Neural cell (in vitro differentiated cells): ENCODE measurements at regions not wholly inside any gene's neighbourhood (a gene's known extent, or its start where the extent isn't known, plus 50 kb on each side); places are given as distances from the start of the nearest gene placed in this dataset.

Source experiments
- H2AFZ ChIP-seq: fragments of 200-600, 300-800 bp; sonication (generic), shearing (Covaris generic); 2 replicates; pipeline ENCODE4 v1.6.0; 2014; ENCODE audit warnings: low read depth, mild to moderate bottlenecking, antibody characterized with exemption, low read length, moderate library complexity
- H3F3A ChIP-seq: fragments of 200-600 bp; shearing (Covaris generic); 2 replicates; pipeline ENCODE4 v1.6.1; 2016; ENCODE audit warnings: mild to moderate bottlenecking, moderate library complexity, mixed read lengths, antibody characterized with exemption, low read length; ENCODE audit not compliant: insufficient read depth, poor library complexity, severe bottlenecking
- H3K27ac ChIP-seq: fragments of 200-600, 300-800 bp; sonication (generic), shearing (Covaris generic); 2 replicates; pipeline ENCODE4 v1.5.1; 2014; ENCODE audit warnings: mild to moderate bottlenecking, low read length, moderate library complexity
- H3K27me3 ChIP-seq: fragments of 300-800, 200-600 bp; sonication (generic), shearing (Covaris generic); 2 replicates; pipeline ENCODE4 v1.6.0; 2014; ENCODE audit warnings: mild to moderate bottlenecking, low read depth, low read length, moderate library complexity; ENCODE audit not compliant: insufficient read depth
- H3K36me3 ChIP-seq: fragments of 300-800, 200-600 bp; sonication (generic), shearing (Covaris generic); 2 replicates; pipeline ENCODE4 v1.5.1; 2014; ENCODE audit warnings: mild to moderate bottlenecking, antibody characterized with exemption, low read length, moderate library complexity; ENCODE audit not compliant: insufficient read depth
- H3K4me2 ChIP-seq: fragments of 300-800, 200-600 bp; sonication (generic), shearing (Covaris generic); 2 replicates; pipeline ENCODE4 v1.6.0; 2014; ENCODE audit warnings: mild to moderate bottlenecking, low read length
- H3K4me3 ChIP-seq: fragments of 300-800, 200-600 bp; sonication (generic), shearing (Covaris generic); 2 replicates; pipeline ENCODE4 v1.5.1; 2014; ENCODE audit warnings: mild to moderate bottlenecking, low read length, moderate library complexity
- H3K79me2 ChIP-seq: fragments of 200-600 bp; shearing (Covaris generic); replicated peaks from 2 replicates; pipeline ENCODE4 v1.6.0; 2014; ENCODE audit warnings: mild to moderate bottlenecking, low read length, moderate library complexity; ENCODE audit not compliant: insufficient read depth
- H3K9ac ChIP-seq: fragments of 300-800, 200-600 bp; sonication (generic), shearing (Covaris generic); 2 replicates; pipeline ENCODE4 v1.6.1; 2016; ENCODE audit warnings: mild to moderate bottlenecking, low read length, mixed read lengths
- H3K9me2 ChIP-seq: fragments of 200-600 bp; shearing (Covaris generic); 2 replicates; pipeline ENCODE4 v1.6.1; 2016; ENCODE audit warnings: mild to moderate bottlenecking, low read length, mixed read lengths; ENCODE audit not compliant: insufficient read depth
- H3K9me3 ChIP-seq: fragments of 200-600, 300-800 bp; sonication (generic), shearing (Covaris generic); 2 replicates; pipeline ENCODE4 v1.6.1; 2016; ENCODE audit warnings: mild to moderate bottlenecking, mixed run types, low read length, moderate library complexity, mixed read lengths
- H4K20me1 ChIP-seq: fragments of 200-600 bp; shearing (Covaris generic); 2 replicates; pipeline ENCODE4 v1.6.1; 2016; ENCODE audit warnings: mild to moderate bottlenecking, mixed run types; ENCODE audit not compliant: insufficient read depth
- EP300 ChIP-seq: fragments of 450-650 bp; conservative IDR thresholded peaks from 2 replicates; pipeline ENCODE4 v1.6.1; 2014; ENCODE audit warnings: antibody characterized with exemption, mild to moderate bottlenecking, moderate library complexity; ENCODE audit not compliant: poor library complexity, severe bottlenecking
- EZH2 ChIP-seq: fragments of 200-600, 300-800 bp; shearing (Covaris generic), sonication (generic); IDR thresholded peaks from 2 replicates; pipeline ENCODE4 v1.6.1; 2014; ENCODE audit warnings: antibody characterized with exemption, low read length, borderline replicate concordance, mild to moderate bottlenecking; ENCODE audit not compliant: insufficient read depth, poor library complexity, severe bottlenecking
- MXI1 ChIP-seq: fragments of 450-650 bp; conservative IDR thresholded peaks from 2 replicates; pipeline ENCODE4 v1.6.1; 2014; ENCODE audit warnings: antibody characterized with exemption, mild to moderate bottlenecking; ENCODE audit not compliant: poor library complexity, severe bottlenecking
- POLR2AphosphoS5 ChIP-seq: IDR thresholded peaks from 2 replicates; pipeline ENCODE4 v1.6.1; 2012
- RAD21 ChIP-seq: fragments of 450-650 bp; conservative IDR thresholded peaks from 2 replicates; pipeline ENCODE4 v1.6.1; 2014; ENCODE audit warnings: antibody characterized with exemption, mild to moderate bottlenecking, moderate library complexity
- SMC3 ChIP-seq: fragments of 450-650 bp; conservative IDR thresholded peaks from 2 replicates; pipeline ENCODE4 v1.6.1; 2014; ENCODE audit warnings: antibody characterized with exemption, mild to moderate bottlenecking, moderate library complexity; ENCODE audit not compliant: poor library complexity
- TAF1 ChIP-seq: IDR thresholded peaks from 2 replicates; pipeline ENCODE4 v1.6.1; 2012; ENCODE audit warnings: low read depth
- TF ChIP-seq, protein P1 (sequence below): fragments of 450-650 bp; IDR thresholded peaks from 2 replicates; pipeline ENCODE4 v1.5.1; 2014; ENCODE audit warnings: antibody characterized with exemption, mild to moderate bottlenecking, moderate library complexity; ENCODE audit not compliant: poor library complexity, severe bottlenecking
- TF ChIP-seq, protein P2 (sequence below): IDR thresholded peaks from 2 replicates; pipeline ENCODE4 v1.6.1; 2012; ENCODE audit warnings: borderline replicate concordance

GRCh38 chr5:130321931-130322330 lies 417.7 kb downstream of the CHSY3 start:
- Histone ChIP-seq H3K27me3 (no peaks in the 10 kb centered on the region), H3K4me3 (no peak overlapping the region), H3K36me3 (no peaks in the 10 kb centered on the region), H3F3A (no peaks in the 10 kb centered on the region), H3K4me2 (no peak overlapping the region), H4K20me1 (no peaks in the 10 kb centered on the region), H3K27ac (no peak overlapping the region), H3K79me2 (no peaks in the 10 kb centered on the region), H3K9ac (no peak overlapping the region), H3K9me2 (no peaks in the 10 kb centered on the region), H2AFZ (no peak overlapping the region), H3K9me3 (no peaks in the 10 kb centered on the region)
- TF ChIP-seq, protein P1, sequence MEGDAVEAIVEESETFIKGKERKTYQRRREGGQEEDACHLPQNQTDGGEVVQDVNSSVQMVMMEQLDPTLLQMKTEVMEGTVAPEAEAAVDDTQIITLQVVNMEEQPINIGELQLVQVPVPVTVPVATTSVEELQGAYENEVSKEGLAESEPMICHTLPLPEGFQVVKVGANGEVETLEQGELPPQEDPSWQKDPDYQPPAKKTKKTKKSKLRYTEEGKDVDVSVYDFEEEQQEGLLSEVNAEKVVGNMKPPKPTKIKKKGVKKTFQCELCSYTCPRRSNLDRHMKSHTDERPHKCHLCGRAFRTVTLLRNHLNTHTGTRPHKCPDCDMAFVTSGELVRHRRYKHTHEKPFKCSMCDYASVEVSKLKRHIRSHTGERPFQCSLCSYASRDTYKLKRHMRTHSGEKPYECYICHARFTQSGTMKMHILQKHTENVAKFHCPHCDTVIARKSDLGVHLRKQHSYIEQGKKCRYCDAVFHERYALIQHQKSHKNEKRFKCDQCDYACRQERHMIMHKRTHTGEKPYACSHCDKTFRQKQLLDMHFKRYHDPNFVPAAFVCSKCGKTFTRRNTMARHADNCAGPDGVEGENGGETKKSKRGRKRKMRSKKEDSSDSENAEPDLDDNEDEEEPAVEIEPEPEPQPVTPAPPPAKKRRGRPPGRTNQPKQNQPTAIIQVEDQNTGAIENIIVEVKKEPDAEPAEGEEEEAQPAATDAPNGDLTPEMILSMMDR: no peak
- TF ChIP-seq MXI1 (no peak), EP300 (no peak), POLR2AphosphoS5 (no peak), RAD21 (no peak), SMC3 (no peak)

DNA sequence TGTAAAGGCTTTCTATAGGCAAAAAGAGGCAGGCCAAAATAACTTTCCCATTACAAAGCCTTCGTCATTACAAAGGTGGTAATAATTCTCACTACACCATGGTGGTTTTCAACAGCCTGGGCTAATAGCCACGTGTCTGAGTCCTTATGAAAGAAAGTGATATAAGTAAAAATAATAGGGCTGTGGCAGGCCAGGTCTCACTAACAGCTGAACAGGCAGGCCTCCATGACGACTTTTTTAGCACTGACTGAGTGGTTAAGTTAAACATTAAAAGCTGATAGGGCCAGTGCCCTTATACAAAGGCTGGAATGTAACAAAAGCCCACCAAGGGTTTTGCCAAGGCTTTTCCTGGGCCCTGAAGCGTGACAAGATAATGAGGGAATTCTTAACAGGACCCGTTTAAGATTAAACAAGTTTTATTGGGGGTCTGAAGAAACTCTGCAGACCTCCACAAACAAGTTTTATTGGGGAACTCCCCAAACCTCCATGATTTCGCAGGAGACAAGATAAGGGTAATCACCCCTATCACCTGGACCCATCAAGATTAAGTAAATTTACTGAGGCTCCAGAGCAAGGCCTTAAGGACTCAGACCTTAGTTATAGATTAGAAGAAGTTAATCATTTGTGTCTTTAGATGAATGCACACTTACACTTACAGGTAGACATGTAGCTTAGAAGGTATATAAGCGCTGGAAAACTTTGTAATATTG lies 412.9 kb downstream of the CHSY3 start:
- H3K9me3 ChIP-seq: no peaks in the 10 kb centered on the region
- no peaks in the 10 kb centered on the region for H3K79me2 ChIP-seq
- H3K27me3 ChIP-seq: no peaks in the 10 kb centered on the region
- H2AFZ ChIP-seq: no peak overlapping the region
- no peaks in the 10 kb centered on the region for H3K9me2 ChIP-seq
- H3K36me3 ChIP-seq: no peaks in the 10 kb centered on the region
- no peak overlapping the region for H3K27ac ChIP-seq
- H3K9ac ChIP-seq: no peak overlapping the region
- no peaks in the 10 kb centered on the region for H3F3A ChIP-seq
- H3K4me2 ChIP-seq: no peak overlapping the region
- TF ChIP-seq MXI1: no peak
- no peak for TF ChIP-seq SMC3
- TF ChIP-seq EP300: no peak
- TF ChIP-seq, protein P2, sequence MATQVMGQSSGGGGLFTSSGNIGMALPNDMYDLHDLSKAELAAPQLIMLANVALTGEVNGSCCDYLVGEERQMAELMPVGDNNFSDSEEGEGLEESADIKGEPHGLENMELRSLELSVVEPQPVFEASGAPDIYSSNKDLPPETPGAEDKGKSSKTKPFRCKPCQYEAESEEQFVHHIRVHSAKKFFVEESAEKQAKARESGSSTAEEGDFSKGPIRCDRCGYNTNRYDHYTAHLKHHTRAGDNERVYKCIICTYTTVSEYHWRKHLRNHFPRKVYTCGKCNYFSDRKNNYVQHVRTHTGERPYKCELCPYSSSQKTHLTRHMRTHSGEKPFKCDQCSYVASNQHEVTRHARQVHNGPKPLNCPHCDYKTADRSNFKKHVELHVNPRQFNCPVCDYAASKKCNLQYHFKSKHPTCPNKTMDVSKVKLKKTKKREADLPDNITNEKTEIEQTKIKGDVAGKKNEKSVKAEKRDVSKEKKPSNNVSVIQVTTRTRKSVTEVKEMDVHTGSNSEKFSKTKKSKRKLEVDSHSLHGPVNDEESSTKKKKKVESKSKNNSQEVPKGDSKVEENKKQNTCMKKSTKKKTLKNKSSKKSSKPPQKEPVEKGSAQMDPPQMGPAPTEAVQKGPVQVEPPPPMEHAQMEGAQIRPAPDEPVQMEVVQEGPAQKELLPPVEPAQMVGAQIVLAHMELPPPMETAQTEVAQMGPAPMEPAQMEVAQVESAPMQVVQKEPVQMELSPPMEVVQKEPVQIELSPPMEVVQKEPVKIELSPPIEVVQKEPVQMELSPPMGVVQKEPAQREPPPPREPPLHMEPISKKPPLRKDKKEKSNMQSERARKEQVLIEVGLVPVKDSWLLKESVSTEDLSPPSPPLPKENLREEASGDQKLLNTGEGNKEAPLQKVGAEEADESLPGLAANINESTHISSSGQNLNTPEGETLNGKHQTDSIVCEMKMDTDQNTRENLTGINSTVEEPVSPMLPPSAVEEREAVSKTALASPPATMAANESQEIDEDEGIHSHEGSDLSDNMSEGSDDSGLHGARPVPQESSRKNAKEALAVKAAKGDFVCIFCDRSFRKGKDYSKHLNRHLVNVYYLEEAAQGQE: no peak
- TF ChIP-seq EZH2: no peak
- TF ChIP-seq, protein P1: no peak
- no peak for TF ChIP-seq RAD21
- TF ChIP-seq POLR2AphosphoS5: no peak
- no peak for TF ChIP-seq TAF1
- H4K20me1 ChIP-seq: no peaks in the 10 kb centered on the region
- H3K4me3 ChIP-seq: no peak overlapping the region
